Loucy (cell line): ENCODE measurements at regions not wholly inside any gene's neighbourhood (a gene's known extent, or its start where the extent isn't known, plus 50 kb on each side); places are given as distances from the start of the nearest gene placed in this dataset.

Experiments used
- EZH2phosphoT487 ChIP-seq: fragments of 200-600 bp; IDR thresholded peaks from 2 replicates; pipeline ENCODE4 v1.6.1; 2018; ENCODE audit warnings: antibody characterized with exemption, mild to moderate bottlenecking, moderate library complexity, borderline replicate concordance
- TF ChIP-seq, protein P1 (sequence below): fragments of 200-600 bp; sonication (generic); conservative IDR thresholded peaks from 2 replicates; pipeline ENCODE4 v1.5.1; 2014; ENCODE audit warnings: mild to moderate bottlenecking, antibody characterized with exemption, low read length

DNA sequence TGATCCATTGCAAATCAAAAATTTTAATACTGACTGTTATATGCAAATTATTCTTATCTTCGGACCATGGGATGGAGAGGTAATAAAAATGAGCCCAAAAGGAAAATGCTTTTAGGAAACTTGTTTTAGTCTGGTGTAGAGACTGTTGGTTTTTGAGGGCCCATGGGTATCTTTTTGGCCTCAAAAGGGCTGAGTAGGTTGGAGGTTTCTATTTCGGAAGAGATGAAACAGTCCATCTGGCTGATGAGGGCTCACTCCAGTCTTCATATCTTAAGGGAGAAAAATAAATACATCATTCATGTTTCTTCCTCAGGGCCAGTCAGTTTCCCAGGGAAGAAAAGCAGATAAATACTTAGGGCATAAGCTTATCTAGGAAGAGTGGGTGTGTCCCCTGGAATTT is 290.7 kb downstream of the RMST start:
- TF ChIP-seq, protein P1, sequence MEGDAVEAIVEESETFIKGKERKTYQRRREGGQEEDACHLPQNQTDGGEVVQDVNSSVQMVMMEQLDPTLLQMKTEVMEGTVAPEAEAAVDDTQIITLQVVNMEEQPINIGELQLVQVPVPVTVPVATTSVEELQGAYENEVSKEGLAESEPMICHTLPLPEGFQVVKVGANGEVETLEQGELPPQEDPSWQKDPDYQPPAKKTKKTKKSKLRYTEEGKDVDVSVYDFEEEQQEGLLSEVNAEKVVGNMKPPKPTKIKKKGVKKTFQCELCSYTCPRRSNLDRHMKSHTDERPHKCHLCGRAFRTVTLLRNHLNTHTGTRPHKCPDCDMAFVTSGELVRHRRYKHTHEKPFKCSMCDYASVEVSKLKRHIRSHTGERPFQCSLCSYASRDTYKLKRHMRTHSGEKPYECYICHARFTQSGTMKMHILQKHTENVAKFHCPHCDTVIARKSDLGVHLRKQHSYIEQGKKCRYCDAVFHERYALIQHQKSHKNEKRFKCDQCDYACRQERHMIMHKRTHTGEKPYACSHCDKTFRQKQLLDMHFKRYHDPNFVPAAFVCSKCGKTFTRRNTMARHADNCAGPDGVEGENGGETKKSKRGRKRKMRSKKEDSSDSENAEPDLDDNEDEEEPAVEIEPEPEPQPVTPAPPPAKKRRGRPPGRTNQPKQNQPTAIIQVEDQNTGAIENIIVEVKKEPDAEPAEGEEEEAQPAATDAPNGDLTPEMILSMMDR = no peak
- TF ChIP-seq EZH2phosphoT487 = no peak
